GM23338 (cell line): ENCODE measurements at regions not wholly inside any gene's neighbourhood (a gene's known extent, or its start where the extent isn't known, plus 50 kb on each side); places are given as distances from the start of the nearest gene placed in this dataset.

Source experiments
- ATAC-seq: fragments of 200-7000 bp; cut with Tn5 transposase; 3 replicates; pipeline ENCODE4 v1.9.1; 2020
- DNase-seq: peaks from one replicate; pipeline ENCODE4 v3.0.0-alpha.2; 2015; ENCODE audit warnings: low spot score
- H2AFZ ChIP-seq: fragments of 200-600 bp; sonication (generic); 2 replicates; pipeline ENCODE4 v1.8.0; 2016; ENCODE audit warnings: antibody characterized with exemption, mild to moderate bottlenecking, moderate library complexity
- H3F3A ChIP-seq: fragments of 200-600 bp; sonication (generic); replicated peaks from 2 replicates; pipeline ENCODE4 v1.8.0; 2017; ENCODE audit warnings: antibody characterized with exemption, mixed run types, low read depth
- H3K27ac ChIP-seq: fragments of 200-600 bp; sonication (generic); 2 replicates; pipeline ENCODE4 v1.6.1; 2016; ENCODE audit warnings: low read depth
- H3K27me3 ChIP-seq: fragments of 200-600 bp; sonication (generic); 2 replicates; pipeline ENCODE4 v1.8.0; 2016; ENCODE audit warnings: mild to moderate bottlenecking, mixed run types, moderate library complexity; ENCODE audit not compliant: insufficient read depth
- H3K36me3 ChIP-seq: fragments of 200-600 bp; sonication (generic); 2 replicates; pipeline ENCODE4 v1.8.0; 2016; ENCODE audit warnings: mild to moderate bottlenecking; ENCODE audit not compliant: insufficient read depth
- H3K4me1 ChIP-seq: fragments of 200-600 bp; sonication (generic); 2 replicates; pipeline ENCODE4 v1.8.0; 2016; ENCODE audit warnings: mild to moderate bottlenecking, moderate library complexity; ENCODE audit not compliant: insufficient read depth
- H3K4me2 ChIP-seq: fragments of 200-600 bp; sonication (generic); 2 replicates; pipeline ENCODE4 v1.7.1; 2017; ENCODE audit warnings: mixed run types
- H3K4me3 ChIP-seq: fragments of 200-600 bp; sonication (generic); 2 replicates; pipeline ENCODE4 v1.6.1; 2016; ENCODE audit warnings: mixed run types
- H3K79me2 ChIP-seq: fragments of 200-600 bp; sonication (generic); replicated peaks from 2 replicates; pipeline ENCODE4 v1.8.0; 2017; ENCODE audit warnings: mild to moderate bottlenecking; ENCODE audit not compliant: insufficient read depth
- H3K9me2 ChIP-seq: fragments of 200-600 bp; sonication (generic); 2 replicates; pipeline ENCODE4 v1.8.0; 2017; ENCODE audit not compliant: insufficient read depth
- H4K20me1 ChIP-seq: fragments of 200-600 bp; sonication (generic); replicated peaks from 2 replicates; pipeline ENCODE4 v1.8.0; 2017; ENCODE audit warnings: mild to moderate bottlenecking; ENCODE audit not compliant: insufficient read depth
- H3K27ac Mint-ChIP-seq: 2 replicates; pipeline ENCODE4 v1.8.0; 2020; ENCODE audit warnings: inconsistent platforms, mild to moderate bottlenecking, moderate library complexity, mixed read lengths
- H3K27me3 Mint-ChIP-seq: 3 replicates; pipeline ENCODE4 v1.8.0; 2022; ENCODE audit warnings: low read depth, mild to moderate bottlenecking, moderate library complexity, mixed read lengths, inconsistent platforms; ENCODE audit not compliant: insufficient read depth, poor library complexity
- H3K36me3 Mint-ChIP-seq: 3 replicates; pipeline ENCODE4 v1.8.0; 2021; ENCODE audit warnings: low read depth, mild to moderate bottlenecking, inconsistent platforms, moderate library complexity, mixed read lengths
- H3K4me1 Mint-ChIP-seq: 3 replicates; pipeline ENCODE4 v1.8.0; 2020; ENCODE audit warnings: mild to moderate bottlenecking, inconsistent platforms, mixed read lengths
- H3K4me3 Mint-ChIP-seq: 3 replicates; pipeline ENCODE4 v1.8.0; 2021; ENCODE audit warnings: moderate library complexity, mild to moderate bottlenecking, inconsistent platforms, mixed read lengths
- H3K9me3 Mint-ChIP-seq: 3 replicates; pipeline ENCODE4 v1.8.0; 2020; ENCODE audit warnings: moderate library complexity, mild to moderate bottlenecking, inconsistent platforms, mixed read lengths
- CREB1 ChIP-seq: fragments of 250-450 bp; sonication (Bioruptor Pico); IDR thresholded peaks from 2 replicates; pipeline ENCODE4 v1.5.0; 2020; ENCODE audit warnings: low read depth, mild to moderate bottlenecking, moderate library complexity
- EZH2 ChIP-seq: fragments of 200-600 bp; sonication (generic); IDR thresholded peaks from one replicate; pipeline ENCODE4 v1.8.0; 2017; ENCODE audit warnings: antibody characterized with exemption, mild to moderate bottlenecking, low read depth; ENCODE audit not compliant: unreplicated experiment
- EZH2phosphoT487 ChIP-seq: fragments of 200-600 bp; sonication (generic); IDR thresholded peaks from one replicate; pipeline ENCODE4 v1.8.1; 2018; ENCODE audit warnings: antibody characterized with exemption; ENCODE audit not compliant: unreplicated experiment
- JUNB ChIP-seq: IDR thresholded peaks from one replicate; pipeline ENCODE4 v1.6.1; 2016; ENCODE audit warnings: antibody characterized with exemption; ENCODE audit not compliant: unreplicated experiment
- NANOG ChIP-seq: IDR thresholded peaks from 2 replicates; pipeline ENCODE4 v1.6.1; 2016; ENCODE audit warnings: antibody characterized with exemption, borderline replicate concordance
- POLR2AphosphoS5 ChIP-seq: IDR thresholded peaks from 2 replicates; pipeline ENCODE4 v1.6.1; 2016; ENCODE audit warnings: antibody characterized with exemption, low read depth
- STAT1 ChIP-seq: IDR thresholded peaks from one replicate; pipeline ENCODE4 v1.6.1; 2016; ENCODE audit warnings: antibody characterized with exemption; ENCODE audit not compliant: unreplicated experiment
- ZNF114 ChIP-seq: fragments of 250-450 bp; sonication (Bioruptor Pico); IDR thresholded peaks from 2 replicates; pipeline ENCODE4 v1.5.0; 2020; ENCODE audit warnings: mild to moderate bottlenecking, moderate library complexity
- ZNF331 ChIP-seq: fragments of 250-450 bp; sonication (Bioruptor Pico); IDR thresholded peaks from 2 replicates; pipeline ENCODE4 v1.5.0; 2020; ENCODE audit warnings: low read depth, mild to moderate bottlenecking, moderate library complexity
- TF ChIP-seq, protein P1 (sequence below): IDR thresholded peaks from one replicate; pipeline ENCODE4 v1.6.1; 2018; ENCODE audit warnings: antibody characterized with exemption; ENCODE audit not compliant: unreplicated experiment
- TF ChIP-seq, protein P2 (sequence below): fragments of 250-450 bp; sonication (Bioruptor Pico); IDR thresholded peaks from 2 replicates; pipeline ENCODE4 v1.5.0; 2020; ENCODE audit warnings: mild to moderate bottlenecking, moderate library complexity
- TF ChIP-seq, protein P3 (sequence below), 2 experiments: fragments of 200-600 bp in 1 of 2; sonication (generic) in 1 of 2; conservative IDR thresholded peaks; 2 replicates each; pipeline versions ENCODE4 v1.5.1 to v1.6.1; 2016 to 2017; ENCODE audit warnings: antibody characterized with exemption in 2 of 2, low read depth in 2 of 2, mild to moderate bottlenecking in 2 of 2, moderate library complexity in 1 of 2
- TF ChIP-seq, protein P4 (sequence below): IDR thresholded peaks from 2 replicates; pipeline ENCODE4 v1.6.1; 2016; ENCODE audit warnings: antibody characterized with exemption

DNA sequence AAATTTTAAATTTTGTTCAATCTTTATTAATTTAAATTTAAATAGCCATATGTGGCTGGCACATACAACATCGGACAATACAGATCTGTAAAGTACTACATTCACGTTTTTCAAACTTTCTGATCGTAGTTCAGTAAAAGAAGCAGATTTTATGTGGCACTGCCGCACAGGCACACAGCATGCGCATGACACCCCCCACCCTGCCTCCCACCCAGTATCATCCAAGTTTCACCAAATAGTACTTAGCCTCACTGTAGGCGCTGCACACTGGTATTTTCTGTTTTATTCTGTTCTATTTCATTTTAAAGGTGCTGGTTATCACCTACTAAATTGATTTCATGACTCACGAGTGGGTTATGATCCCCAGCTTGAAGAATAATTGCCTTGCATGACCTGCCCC lies 159.9 kb downstream of the HIPK3 start:
- Mint-ChIP-seq H3K4me3 (no peak overlapping the region), H3K27me3 (no peaks in the 10 kb centered on the region), H3K27ac (no peak overlapping the region), H3K9me3 (no peaks in the 10 kb centered on the region), H3K36me3 (no peaks in the 10 kb centered on the region), H3K4me1 (peaks cover 15% of the 10 kb centered on the region; the same call in 2 of the 3 replicates)
- peaks cover 5% of the 10 kb centered on the region; the same call in 1 of the 2 replicates for H3K9me2 ChIP-seq
- DNase-seq, result no peak
- H2AFZ ChIP-seq, result no peak overlapping the region
- no peak overlapping the region for H3K4me2 ChIP-seq
- no peak for ATAC-seq
- no peak overlapping the region for H3K27ac ChIP-seq
- H3K79me2 ChIP-seq, result no peaks in the 10 kb centered on the region
- no peaks in the 10 kb centered on the region for H3F3A ChIP-seq
- no peak overlapping the region for H3K4me3 ChIP-seq
- no peaks in the 10 kb centered on the region for H4K20me1 ChIP-seq
- H3K4me1 ChIP-seq, result no peaks in the 10 kb centered on the region
- TF ChIP-seq ZNF331 (CRISPR knock-in tag), result no peak
- no peak for TF ChIP-seq EZH2
- no peak for TF ChIP-seq CREB1 (CRISPR knock-in tag)
- TF ChIP-seq, protein P1, sequence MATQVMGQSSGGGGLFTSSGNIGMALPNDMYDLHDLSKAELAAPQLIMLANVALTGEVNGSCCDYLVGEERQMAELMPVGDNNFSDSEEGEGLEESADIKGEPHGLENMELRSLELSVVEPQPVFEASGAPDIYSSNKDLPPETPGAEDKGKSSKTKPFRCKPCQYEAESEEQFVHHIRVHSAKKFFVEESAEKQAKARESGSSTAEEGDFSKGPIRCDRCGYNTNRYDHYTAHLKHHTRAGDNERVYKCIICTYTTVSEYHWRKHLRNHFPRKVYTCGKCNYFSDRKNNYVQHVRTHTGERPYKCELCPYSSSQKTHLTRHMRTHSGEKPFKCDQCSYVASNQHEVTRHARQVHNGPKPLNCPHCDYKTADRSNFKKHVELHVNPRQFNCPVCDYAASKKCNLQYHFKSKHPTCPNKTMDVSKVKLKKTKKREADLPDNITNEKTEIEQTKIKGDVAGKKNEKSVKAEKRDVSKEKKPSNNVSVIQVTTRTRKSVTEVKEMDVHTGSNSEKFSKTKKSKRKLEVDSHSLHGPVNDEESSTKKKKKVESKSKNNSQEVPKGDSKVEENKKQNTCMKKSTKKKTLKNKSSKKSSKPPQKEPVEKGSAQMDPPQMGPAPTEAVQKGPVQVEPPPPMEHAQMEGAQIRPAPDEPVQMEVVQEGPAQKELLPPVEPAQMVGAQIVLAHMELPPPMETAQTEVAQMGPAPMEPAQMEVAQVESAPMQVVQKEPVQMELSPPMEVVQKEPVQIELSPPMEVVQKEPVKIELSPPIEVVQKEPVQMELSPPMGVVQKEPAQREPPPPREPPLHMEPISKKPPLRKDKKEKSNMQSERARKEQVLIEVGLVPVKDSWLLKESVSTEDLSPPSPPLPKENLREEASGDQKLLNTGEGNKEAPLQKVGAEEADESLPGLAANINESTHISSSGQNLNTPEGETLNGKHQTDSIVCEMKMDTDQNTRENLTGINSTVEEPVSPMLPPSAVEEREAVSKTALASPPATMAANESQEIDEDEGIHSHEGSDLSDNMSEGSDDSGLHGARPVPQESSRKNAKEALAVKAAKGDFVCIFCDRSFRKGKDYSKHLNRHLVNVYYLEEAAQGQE, result no peak
- TF ChIP-seq, protein P2, sequence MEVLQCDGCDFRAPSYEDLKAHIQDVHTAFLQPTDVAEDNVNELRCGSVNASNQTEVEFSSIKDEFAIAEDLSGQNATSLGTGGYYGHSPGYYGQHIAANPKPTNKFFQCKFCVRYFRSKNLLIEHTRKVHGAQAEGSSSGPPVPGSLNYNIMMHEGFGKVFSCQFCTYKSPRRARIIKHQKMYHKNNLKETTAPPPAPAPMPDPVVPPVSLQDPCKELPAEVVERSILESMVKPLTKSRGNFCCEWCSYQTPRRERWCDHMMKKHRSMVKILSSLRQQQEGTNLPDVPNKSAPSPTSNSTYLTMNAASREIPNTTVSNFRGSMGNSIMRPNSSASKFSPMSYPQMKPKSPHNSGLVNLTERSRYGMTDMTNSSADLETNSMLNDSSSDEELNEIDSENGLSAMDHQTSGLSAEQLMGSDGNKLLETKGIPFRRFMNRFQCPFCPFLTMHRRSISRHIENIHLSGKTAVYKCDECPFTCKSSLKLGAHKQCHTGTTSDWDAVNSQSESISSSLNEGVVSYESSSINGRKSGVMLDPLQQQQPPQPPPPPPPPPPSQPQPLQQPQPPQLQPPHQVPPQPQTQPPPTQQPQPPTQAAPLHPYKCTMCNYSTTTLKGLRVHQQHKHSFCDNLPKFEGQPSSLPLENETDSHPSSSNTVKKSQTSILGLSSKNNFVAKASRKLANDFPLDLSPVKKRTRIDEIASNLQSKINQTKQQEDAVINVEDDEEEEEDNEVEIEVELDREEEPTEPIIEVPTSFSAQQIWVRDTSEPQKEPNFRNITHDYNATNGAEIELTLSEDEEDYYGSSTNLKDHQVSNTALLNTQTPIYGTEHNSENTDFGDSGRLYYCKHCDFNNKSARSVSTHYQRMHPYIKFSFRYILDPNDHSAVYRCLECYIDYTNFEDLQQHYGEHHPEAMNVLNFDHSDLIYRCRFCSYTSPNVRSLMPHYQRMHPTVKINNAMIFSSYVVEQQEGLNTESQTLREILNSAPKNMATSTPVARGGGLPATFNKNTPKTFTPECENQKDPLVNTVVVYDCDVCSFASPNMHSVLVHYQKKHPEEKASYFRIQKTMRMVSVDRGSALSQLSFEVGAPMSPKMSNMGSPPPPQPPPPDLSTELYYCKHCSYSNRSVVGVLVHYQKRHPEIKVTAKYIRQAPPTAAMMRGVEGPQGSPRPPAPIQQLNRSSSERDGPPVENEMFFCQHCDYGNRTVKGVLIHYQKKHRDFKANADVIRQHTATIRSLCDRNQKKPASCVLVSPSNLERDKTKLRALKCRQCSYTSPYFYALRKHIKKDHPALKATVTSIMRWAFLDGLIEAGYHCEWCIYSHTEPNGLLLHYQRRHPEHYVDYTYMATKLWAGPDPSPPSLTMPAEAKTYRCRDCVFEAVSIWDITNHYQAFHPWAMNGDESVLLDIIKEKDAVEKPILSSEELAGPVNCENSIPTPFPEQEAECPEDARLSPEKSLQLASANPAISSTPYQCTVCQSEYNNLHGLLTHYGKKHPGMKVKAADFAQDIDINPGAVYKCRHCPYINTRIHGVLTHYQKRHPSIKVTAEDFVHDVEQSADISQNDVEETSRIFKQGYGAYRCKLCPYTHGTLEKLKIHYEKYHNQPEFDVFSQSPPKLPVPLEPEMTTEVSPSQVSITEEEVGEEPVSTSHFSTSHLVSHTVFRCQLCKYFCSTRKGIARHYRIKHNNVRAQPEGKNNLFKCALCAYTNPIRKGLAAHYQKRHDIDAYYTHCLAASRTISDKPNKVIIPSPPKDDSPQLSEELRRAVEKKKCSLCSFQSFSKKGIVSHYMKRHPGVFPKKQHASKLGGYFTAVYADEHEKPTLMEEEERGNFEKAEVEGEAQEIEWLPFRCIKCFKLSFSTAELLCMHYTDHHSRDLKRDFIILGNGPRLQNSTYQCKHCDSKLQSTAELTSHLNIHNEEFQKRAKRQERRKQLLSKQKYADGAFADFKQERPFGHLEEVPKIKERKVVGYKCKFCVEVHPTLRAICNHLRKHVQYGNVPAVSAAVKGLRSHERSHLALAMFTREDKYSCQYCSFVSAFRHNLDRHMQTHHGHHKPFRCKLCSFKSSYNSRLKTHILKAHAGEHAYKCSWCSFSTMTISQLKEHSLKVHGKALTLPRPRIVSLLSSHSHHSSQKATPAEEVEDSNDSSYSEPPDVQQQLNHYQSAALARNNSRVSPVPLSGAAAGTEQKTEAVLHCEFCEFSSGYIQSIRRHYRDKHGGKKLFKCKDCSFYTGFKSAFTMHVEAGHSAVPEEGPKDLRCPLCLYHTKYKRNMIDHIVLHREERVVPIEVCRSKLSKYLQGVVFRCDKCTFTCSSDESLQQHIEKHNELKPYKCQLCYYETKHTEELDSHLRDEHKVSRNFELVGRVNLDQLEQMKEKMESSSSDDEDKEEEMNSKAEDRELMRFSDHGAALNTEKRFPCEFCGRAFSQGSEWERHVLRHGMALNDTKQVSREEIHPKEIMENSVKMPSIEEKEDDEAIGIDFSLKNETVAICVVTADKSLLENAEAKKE (CRISPR knock-in tag), result no peak
- TF ChIP-seq ZNF114 (CRISPR knock-in tag), result no peak
- no peak for TF ChIP-seq STAT1
- TF ChIP-seq, protein P3, sequence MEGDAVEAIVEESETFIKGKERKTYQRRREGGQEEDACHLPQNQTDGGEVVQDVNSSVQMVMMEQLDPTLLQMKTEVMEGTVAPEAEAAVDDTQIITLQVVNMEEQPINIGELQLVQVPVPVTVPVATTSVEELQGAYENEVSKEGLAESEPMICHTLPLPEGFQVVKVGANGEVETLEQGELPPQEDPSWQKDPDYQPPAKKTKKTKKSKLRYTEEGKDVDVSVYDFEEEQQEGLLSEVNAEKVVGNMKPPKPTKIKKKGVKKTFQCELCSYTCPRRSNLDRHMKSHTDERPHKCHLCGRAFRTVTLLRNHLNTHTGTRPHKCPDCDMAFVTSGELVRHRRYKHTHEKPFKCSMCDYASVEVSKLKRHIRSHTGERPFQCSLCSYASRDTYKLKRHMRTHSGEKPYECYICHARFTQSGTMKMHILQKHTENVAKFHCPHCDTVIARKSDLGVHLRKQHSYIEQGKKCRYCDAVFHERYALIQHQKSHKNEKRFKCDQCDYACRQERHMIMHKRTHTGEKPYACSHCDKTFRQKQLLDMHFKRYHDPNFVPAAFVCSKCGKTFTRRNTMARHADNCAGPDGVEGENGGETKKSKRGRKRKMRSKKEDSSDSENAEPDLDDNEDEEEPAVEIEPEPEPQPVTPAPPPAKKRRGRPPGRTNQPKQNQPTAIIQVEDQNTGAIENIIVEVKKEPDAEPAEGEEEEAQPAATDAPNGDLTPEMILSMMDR (conservative IDR thresholded peaks at IDR 0.05; ENCODE audit: low read depth in 2 of 2), result no peak
- TF ChIP-seq JUNB, result no peak
- TF ChIP-seq EZH2phosphoT487, result no peak
- TF ChIP-seq NANOG, result no peak
- no peak for TF ChIP-seq POLR2AphosphoS5
- TF ChIP-seq, protein P4, sequence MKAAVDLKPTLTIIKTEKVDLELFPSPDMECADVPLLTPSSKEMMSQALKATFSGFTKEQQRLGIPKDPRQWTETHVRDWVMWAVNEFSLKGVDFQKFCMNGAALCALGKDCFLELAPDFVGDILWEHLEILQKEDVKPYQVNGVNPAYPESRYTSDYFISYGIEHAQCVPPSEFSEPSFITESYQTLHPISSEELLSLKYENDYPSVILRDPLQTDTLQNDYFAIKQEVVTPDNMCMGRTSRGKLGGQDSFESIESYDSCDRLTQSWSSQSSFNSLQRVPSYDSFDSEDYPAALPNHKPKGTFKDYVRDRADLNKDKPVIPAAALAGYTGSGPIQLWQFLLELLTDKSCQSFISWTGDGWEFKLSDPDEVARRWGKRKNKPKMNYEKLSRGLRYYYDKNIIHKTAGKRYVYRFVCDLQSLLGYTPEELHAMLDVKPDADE, result no peak
- no peaks in the 10 kb centered on the region for H3K27me3 ChIP-seq
- H3K36me3 ChIP-seq, result no peaks in the 10 kb centered on the region
